GM12872 (cell line): ENCODE measurements at regions not wholly inside any gene's neighbourhood (a gene's known extent, or its start where the extent isn't known, plus 50 kb on each side); places are given as distances from the start of the nearest gene placed in this dataset.

ENCODE experiments used
- CTCF ChIP-seq: IDR thresholded peaks from 3 replicates; pipeline ENCODE4 v1.5.1; 2011; ENCODE audit warnings: low read depth, mild to moderate bottlenecking, low read length, moderate library complexity; ENCODE audit not compliant: insufficient read depth

GRCh38 chrX:20538974-20539373 is 272.3 kb upstream of the RPS6KA3 start:
- TF ChIP-seq CTCF: no peak

GRCh38 chrX:20531667-20532066 is 265.0 kb upstream of the RPS6KA3 start:
- no peak for TF ChIP-seq CTCF

- peak; percentile 52; the same call in 2 of the 3 replicates for TF ChIP-seq CTCF
Observed at GRCh38 chrX:20530406-20530921, 263.8 kb upstream of the RPS6KA3 start.

- no peak for TF ChIP-seq CTCF
Observed at GRCh38 chrX:20529711-20530110, 263.0 kb upstream of the RPS6KA3 start.

GRCh38 chrX:20529301-20529700 is 262.6 kb upstream of the RPS6KA3 start:
- TF ChIP-seq CTCF: no peak

GRCh38 chrX:20527558-20528011 is 260.9 kb upstream of the RPS6KA3 start:
- no peak for TF ChIP-seq CTCF

- no peak for TF ChIP-seq CTCF
Observed at GRCh38 chrX:20527041-20527440, 260.3 kb upstream of the RPS6KA3 start.
